ENCODE measurements at regions not wholly inside any gene's neighbourhood (a gene's known extent, or its start where the extent isn't known, plus 50 kb on each side); places are given as distances from the start of the nearest gene placed in this dataset.

DNA sequence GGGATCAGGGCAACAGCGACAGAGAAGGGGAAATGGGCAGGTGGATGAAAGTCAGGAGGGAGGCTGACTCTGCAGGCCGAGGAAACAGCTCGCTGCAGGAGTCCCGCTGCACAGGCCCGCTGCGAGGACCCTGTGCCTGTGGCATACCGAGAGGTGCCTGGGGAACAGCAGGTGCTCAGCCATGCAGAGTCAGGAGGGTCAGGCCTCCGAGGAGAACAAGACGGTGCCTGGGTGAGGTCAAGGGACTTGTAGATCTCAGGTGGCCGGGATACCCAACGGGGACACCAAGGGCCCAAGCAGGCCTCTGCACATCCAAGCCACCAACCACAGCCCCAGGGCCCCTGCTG is 67.5 kb downstream of the NCOR2 start:
- TF ChIP-seq, protein P1, sequence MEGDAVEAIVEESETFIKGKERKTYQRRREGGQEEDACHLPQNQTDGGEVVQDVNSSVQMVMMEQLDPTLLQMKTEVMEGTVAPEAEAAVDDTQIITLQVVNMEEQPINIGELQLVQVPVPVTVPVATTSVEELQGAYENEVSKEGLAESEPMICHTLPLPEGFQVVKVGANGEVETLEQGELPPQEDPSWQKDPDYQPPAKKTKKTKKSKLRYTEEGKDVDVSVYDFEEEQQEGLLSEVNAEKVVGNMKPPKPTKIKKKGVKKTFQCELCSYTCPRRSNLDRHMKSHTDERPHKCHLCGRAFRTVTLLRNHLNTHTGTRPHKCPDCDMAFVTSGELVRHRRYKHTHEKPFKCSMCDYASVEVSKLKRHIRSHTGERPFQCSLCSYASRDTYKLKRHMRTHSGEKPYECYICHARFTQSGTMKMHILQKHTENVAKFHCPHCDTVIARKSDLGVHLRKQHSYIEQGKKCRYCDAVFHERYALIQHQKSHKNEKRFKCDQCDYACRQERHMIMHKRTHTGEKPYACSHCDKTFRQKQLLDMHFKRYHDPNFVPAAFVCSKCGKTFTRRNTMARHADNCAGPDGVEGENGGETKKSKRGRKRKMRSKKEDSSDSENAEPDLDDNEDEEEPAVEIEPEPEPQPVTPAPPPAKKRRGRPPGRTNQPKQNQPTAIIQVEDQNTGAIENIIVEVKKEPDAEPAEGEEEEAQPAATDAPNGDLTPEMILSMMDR (IDR thresholded peaks at IDR 0.05; ENCODE audit: low read length): no peak
- TF ChIP-seq EZH2phosphoT487 (IDR thresholded peaks at IDR 0.05; ENCODE audit: low read length) (no peak), EZH2 (optimal IDR thresholded peaks at IDR 0.05; ENCODE audit: low read depth, low read length) (no peak)
